Stomach (tissue), 8 donors: ENCODE measurements at regions not wholly inside any gene's neighbourhood (a gene's known extent, or its start where the extent isn't known, plus 50 kb on each side); places are given as distances from the start of the nearest gene placed in this dataset.

ENCODE experiments used
- DNase-seq, 2 donors: peaks; one replicate each; pipeline versions ENCODE4 v3.0.0 to v3.0.0-alpha.2; 2013 to 2019
- H3K27ac ChIP-seq, 5 donors: fragments of 200-600 bp in 4 of 5; sonication (generic) in 4 of 5; one replicate each; pipeline ENCODE4 v1.5.1; 2013 to 2019; ENCODE audit warnings: mild to moderate bottlenecking in 1 of 5, moderate library complexity in 1 of 5
- H3K27me3 ChIP-seq, 3 donors: fragments of 200-600 bp; sonication (generic); one replicate each; pipeline ENCODE4 v1.5.1; 2017 to 2019; ENCODE audit warnings: mixed run types in 1 of 3
- H3K36me3 ChIP-seq, 4 donors: fragments of 200-600 bp; sonication (generic); 1 replicate in 3 of 4; 2 replicates in 1 of 4; pipeline ENCODE4 v1.5.1; 2016 to 2019
- H3K4me1 ChIP-seq, 4 donors: fragments of 200-600 bp; sonication (generic); one replicate each; pipeline ENCODE4 v1.5.1; 2016 to 2019
- H3K4me3 ChIP-seq, 4 donors: fragments of 200-600 bp; sonication (generic) in 3 of 4; one replicate each; pipeline ENCODE4 v1.5.1; 2016 to 2019; ENCODE audit warnings: mild to moderate bottlenecking in 1 of 4
- H3K9me3 ChIP-seq, 4 donors: fragments of 200-600 bp; sonication (generic); one replicate each; pipeline ENCODE4 v1.5.1; 2016 to 2019
- EP300 ChIP-seq: sonication (generic); formaldehyde crosslinking; IDR thresholded peaks from one replicate; pipeline ENCODE4 v1.6.1; 2017; ENCODE audit warnings: antibody characterized with exemption
- POLR2A ChIP-seq, 4 donors: fragments of 450-650 bp; IDR thresholded peaks; one replicate each; pipeline ENCODE4 v1.6.1; 2016; ENCODE audit warnings: antibody characterized with exemption in 4 of 4, control low read depth in 2 of 4, mild to moderate bottlenecking in 1 of 4, moderate library complexity in 1 of 4
- POLR2AphosphoS5 ChIP-seq, 3 donors: sonication (generic); formaldehyde crosslinking; IDR thresholded peaks; one replicate each; pipeline ENCODE4 v1.6.1; 2016; ENCODE audit warnings: antibody characterized with exemption in 3 of 3
- WGBS, 5 donors: extraction: QIAGEN DNeasy Blood & Tissue Kit in 3 of 5; methylation state at CpG; one replicate each; pipeline versions ENCODE4 v1.1.5 to v1.1.7; 2013 to 2018; 5-methylcytosine and 5-hydroxymethylcytosine counted together
- intact Hi-C: fragments of 100-400 bp; cut with DNase I; formaldehyde crosslinking; loops from one replicate; pipeline ENCODE4 v1.15.1; 2023; ENCODE audit warnings: low total_unique reads
- TF ChIP-seq, protein P1 (sequence below), 7 experiments: fragments of 450-650 bp in 4 of 7; fragments of 200-600 bp in 3 of 7; sonication (generic) in 3 of 7; IDR thresholded peaks; one replicate each; pipeline ENCODE4 v1.5.1; 2016 to 2019; ENCODE audit warnings: antibody characterized with exemption in 7 of 7, control low read depth in 2 of 7, mild to moderate bottlenecking in 1 of 7
- donor health status: healthy with polysubstance abuse.
- donor health status: Bipolar disorder and iron deficiency.
- donor health status: healthy.

DNA sequence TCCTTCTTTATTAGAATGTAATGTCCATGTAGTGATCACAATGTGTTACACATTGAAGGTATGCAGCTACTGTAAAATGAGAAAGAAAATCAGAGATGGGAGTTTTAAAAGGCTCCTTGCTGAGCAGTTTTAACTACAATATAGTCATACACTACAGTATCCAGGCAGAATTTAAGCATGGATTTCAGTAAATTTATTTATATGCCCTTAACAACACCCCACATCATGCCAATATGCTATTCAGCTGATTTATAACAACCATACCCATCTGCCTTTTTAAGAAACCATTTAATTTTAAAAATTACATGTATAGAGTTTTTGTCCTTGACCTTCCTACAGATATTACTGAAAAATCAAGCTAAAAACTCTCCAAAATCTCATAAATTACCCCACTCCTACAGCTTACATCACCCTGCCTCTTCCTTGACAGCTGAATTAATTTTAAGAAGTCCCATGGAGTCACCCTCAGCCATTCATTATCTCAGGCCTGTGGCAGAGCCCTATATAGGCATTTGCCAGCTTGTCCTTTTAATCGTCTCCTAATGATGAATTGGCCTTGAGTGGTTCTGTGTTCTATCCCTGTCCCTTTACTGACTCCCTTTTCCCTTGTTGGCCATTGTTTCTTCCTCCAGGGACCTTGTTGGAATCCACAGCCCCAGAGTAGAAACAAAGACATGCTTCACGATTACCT lies 797.6 kb upstream of the ARRDC4 start:
- no peak for DNase-seq
- Histone ChIP-seq H3K4me1 (no peaks in the 10 kb centered on the region), H3K27me3 (no peaks in the 10 kb centered on the region), H3K9me3 (no peaks in the 10 kb centered on the region), H3K36me3 (no peaks in the 10 kb centered on the region), H3K4me3 (no peak overlapping the region), H3K27ac (no peak overlapping the region)
- no peak for TF ChIP-seq POLR2A (IDR thresholded peaks at IDR 0.05)
- TF ChIP-seq, protein P1, sequence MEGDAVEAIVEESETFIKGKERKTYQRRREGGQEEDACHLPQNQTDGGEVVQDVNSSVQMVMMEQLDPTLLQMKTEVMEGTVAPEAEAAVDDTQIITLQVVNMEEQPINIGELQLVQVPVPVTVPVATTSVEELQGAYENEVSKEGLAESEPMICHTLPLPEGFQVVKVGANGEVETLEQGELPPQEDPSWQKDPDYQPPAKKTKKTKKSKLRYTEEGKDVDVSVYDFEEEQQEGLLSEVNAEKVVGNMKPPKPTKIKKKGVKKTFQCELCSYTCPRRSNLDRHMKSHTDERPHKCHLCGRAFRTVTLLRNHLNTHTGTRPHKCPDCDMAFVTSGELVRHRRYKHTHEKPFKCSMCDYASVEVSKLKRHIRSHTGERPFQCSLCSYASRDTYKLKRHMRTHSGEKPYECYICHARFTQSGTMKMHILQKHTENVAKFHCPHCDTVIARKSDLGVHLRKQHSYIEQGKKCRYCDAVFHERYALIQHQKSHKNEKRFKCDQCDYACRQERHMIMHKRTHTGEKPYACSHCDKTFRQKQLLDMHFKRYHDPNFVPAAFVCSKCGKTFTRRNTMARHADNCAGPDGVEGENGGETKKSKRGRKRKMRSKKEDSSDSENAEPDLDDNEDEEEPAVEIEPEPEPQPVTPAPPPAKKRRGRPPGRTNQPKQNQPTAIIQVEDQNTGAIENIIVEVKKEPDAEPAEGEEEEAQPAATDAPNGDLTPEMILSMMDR (IDR thresholded peaks at IDR 0.05), result no peak
- TF ChIP-seq EP300, result no peak
- no peak for TF ChIP-seq POLR2AphosphoS5 (IDR thresholded peaks at IDR 0.05)
- 65 to 84% (median 82%) methylated on average over 2 of the region's 2 CpGs for WGBS, 5 donors
- intact Hi-C loops, result no loop called here

DNA sequence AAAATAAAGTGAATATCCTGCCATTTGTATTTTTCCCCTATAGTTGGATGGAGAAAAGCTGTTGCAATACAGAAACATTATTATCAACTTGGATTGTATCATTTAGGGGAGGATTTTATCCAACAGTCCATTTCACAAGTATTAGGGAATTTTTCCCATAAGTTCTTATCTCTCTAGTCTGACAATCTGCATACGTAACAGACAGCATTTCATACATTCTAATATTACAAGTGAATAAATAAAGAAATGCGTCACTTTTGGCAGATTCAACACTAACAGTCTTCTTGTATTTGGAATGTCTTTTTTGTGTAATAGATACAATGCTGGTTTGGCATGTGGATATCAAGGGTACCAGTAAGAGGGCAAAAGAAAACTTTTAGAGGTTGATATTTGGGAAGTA lies 795.3 kb upstream of the ARRDC4 start:
- no peak overlapping the region for H3K27ac ChIP-seq
- TF ChIP-seq EP300 (no peak), POLR2A (IDR thresholded peaks at IDR 0.05) (no peak), POLR2AphosphoS5 (IDR thresholded peaks at IDR 0.05) (no peak)
- TF ChIP-seq, protein P1 (IDR thresholded peaks at IDR 0.05), result no peak
- no peaks in the 10 kb centered on the region for H3K9me3 ChIP-seq
- no peaks in the 10 kb centered on the region for H3K4me1 ChIP-seq
- intact Hi-C loops, result no loop called here
- H3K4me3 ChIP-seq, result no peak overlapping the region
- H3K27me3 ChIP-seq, result no peaks in the 10 kb centered on the region
- DNase-seq, result peak in 1 of 2 donors; percentile 17
- no peaks in the 10 kb centered on the region for H3K36me3 ChIP-seq
- 83 to 93% (median 91%) methylated on average over 2 of the region's 2 CpGs for WGBS, 5 donors

DNA sequence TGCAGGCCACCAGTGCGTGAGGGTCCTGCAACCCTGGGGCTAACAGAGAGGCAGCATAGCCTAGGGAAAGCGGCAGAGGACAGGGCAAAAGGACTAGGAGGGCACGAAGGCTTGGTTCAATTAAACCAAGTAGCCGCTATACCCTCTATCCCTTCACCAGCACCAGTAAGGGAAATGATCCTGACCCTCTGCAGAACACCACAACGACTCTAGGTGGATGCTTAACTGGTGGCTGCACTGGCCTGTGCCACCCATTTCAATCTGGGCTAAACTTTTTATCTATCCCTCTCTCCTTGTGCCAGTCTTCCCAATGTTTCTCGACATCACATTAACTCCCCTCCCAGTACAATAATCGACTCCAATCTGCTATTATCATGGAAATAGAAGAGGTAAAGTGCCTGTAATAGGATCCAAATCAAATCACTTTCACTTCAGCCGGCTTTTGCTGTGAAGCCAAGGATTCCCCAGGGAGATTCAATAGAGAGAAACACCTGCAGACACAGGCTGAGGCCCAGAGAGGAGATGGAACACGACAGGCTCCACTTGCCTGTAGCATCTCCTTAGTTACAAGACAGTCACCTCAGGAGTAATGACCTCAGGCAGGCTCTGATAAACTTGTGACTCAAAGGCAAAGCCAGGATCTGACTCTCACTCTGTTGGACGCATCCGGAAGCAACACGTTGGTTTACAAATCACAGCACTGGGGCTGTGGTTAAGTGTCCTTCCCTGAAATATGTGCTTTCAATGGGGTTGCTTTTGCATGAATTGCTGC lies 791.6 kb upstream of the ARRDC4 start:
- Histone ChIP-seq H3K36me3 (no peaks in the 10 kb centered on the region), H3K4me1 (no peaks in the 10 kb centered on the region), H3K27me3 (no peaks in the 10 kb centered on the region), H3K27ac (no peak overlapping the region), H3K4me3 (no peak overlapping the region), H3K9me3 (peaks cover 0 to 5% (median 0%) of the 10 kb centered on the region in 4 donors)
- intact Hi-C loops, result no loop called here
- DNase-seq, result no peak
- TF ChIP-seq POLR2AphosphoS5 (IDR thresholded peaks at IDR 0.05) (no peak), EP300 (no peak), POLR2A (IDR thresholded peaks at IDR 0.05) (no peak)
- TF ChIP-seq, protein P1 (IDR thresholded peaks at IDR 0.05), result no peak
- 60 to 74% (median 64%) methylated on average over 12 of the region's 12 CpGs for WGBS, 5 donors

DNA sequence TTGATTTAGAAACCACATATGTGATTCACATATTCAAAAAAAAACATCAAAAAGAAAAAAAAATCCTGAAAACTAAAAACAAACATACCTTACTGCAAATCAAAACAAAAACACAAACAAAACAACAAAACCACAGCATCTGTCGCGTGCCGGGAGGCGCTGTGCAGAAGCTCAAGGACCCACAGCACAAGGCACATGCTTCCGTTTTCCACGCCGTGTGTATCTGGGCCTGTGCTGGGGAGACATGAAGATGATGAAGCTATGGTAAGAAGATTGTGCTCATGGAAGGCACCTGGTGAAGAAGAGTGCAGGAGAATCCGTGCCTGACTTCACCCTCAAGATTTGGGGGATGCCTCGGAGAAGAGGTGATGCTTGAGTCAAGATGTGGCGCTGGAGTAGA lies 788.9 kb upstream of the ARRDC4 start:
- no peaks in the 10 kb centered on the region for H3K27me3 ChIP-seq
- 94 to 96% (median 95%) methylated on average over 9 to 10 of the region's 10 CpGs for WGBS, 5 donors
- no peak overlapping the region for H3K4me3 ChIP-seq
- H3K36me3 ChIP-seq, result no peaks in the 10 kb centered on the region
- TF ChIP-seq EP300, result no peak
- no peak for TF ChIP-seq POLR2A (IDR thresholded peaks at IDR 0.05)
- TF ChIP-seq, protein P1 (IDR thresholded peaks at IDR 0.05), result no peak
- no peak for TF ChIP-seq POLR2AphosphoS5 (IDR thresholded peaks at IDR 0.05)
- H3K27ac ChIP-seq, result no peak overlapping the region
- no peak for DNase-seq
- intact Hi-C loops, result no loop called here
- H3K4me1 ChIP-seq, result no peaks in the 10 kb centered on the region
- peaks cover 0 to 5% (median 0%) of the 10 kb centered on the region in 4 donors for H3K9me3 ChIP-seq
